ENCODE measurements at regions not wholly inside any gene's neighbourhood (a gene's known extent, or its start where the extent isn't known, plus 50 kb on each side); places are given as distances from the start of the nearest gene placed in this dataset.

DNA sequence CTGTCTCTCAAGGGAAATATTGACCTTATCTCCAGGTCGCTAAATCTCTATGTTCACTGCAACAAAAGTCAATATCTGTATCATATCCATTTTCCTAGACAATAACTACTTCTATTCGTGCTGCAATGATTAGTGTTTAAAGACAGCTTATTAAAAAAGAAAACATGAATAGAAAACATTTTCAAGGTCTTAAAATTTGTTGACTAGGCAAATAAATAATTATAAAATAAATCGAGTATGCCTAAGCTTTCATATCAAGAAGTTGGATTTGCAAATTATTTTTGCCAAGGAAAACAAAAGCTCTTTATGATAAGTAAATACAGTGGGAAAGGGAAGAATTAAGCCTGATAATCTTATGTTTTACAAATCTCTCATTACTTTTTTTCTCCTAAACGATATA, 428.5 kb downstream of the NUP35 start:
- TF ChIP-seq, protein P1, sequence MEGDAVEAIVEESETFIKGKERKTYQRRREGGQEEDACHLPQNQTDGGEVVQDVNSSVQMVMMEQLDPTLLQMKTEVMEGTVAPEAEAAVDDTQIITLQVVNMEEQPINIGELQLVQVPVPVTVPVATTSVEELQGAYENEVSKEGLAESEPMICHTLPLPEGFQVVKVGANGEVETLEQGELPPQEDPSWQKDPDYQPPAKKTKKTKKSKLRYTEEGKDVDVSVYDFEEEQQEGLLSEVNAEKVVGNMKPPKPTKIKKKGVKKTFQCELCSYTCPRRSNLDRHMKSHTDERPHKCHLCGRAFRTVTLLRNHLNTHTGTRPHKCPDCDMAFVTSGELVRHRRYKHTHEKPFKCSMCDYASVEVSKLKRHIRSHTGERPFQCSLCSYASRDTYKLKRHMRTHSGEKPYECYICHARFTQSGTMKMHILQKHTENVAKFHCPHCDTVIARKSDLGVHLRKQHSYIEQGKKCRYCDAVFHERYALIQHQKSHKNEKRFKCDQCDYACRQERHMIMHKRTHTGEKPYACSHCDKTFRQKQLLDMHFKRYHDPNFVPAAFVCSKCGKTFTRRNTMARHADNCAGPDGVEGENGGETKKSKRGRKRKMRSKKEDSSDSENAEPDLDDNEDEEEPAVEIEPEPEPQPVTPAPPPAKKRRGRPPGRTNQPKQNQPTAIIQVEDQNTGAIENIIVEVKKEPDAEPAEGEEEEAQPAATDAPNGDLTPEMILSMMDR (IDR thresholded peaks at IDR 0.05; ENCODE audit: insufficient read depth, low read length, poor library complexity, severe bottlenecking): no peak
- Histone ChIP-seq H3K36me3 (ENCODE audit: control insufficient read depth, insufficient read depth, low read length) (no peaks in the 10 kb centered on the region), H3K27me3 (replicated peaks; ENCODE audit: control insufficient read depth, insufficient read depth, low read length) (no peaks in the 10 kb centered on the region), H3K4me3 (replicated peaks; ENCODE audit: low read depth, low read length) (no peak overlapping the region)
- DNase-seq (ENCODE audit: extremely low read depth, insufficient read length): no peak

DNA sequence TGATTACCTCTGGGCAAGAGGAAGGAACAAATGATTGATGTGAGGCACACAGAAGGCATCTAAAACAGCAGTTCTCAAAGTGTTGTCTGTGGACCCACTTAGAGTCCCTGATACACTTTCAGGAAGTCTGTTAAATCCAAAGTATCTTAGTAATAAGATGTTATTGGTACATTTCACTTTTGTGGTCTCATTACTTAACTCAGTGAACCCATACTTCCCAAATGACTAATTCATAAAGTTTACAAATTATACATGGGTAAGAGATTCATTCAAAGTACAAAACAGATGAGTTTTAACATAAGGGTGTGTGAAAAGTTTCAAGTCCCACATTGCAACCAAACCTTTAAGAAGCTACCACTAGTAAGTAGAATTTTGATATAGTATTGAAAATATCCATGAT, 440.5 kb downstream of the NUP35 start:
- TF ChIP-seq, protein P1 (IDR thresholded peaks at IDR 0.05; ENCODE audit: insufficient read depth, low read length, poor library complexity, severe bottlenecking): no peak
- H3K4me3 ChIP-seq (replicated peaks; ENCODE audit: low read depth, low read length): no peak overlapping the region
- H3K36me3 ChIP-seq (ENCODE audit: control insufficient read depth, insufficient read depth, low read length): no peaks in the 10 kb centered on the region
- no peak for DNase-seq (ENCODE audit: extremely low read depth, insufficient read length)
- H3K27me3 ChIP-seq (replicated peaks; ENCODE audit: control insufficient read depth, insufficient read depth, low read length): no peaks in the 10 kb centered on the region

DNA sequence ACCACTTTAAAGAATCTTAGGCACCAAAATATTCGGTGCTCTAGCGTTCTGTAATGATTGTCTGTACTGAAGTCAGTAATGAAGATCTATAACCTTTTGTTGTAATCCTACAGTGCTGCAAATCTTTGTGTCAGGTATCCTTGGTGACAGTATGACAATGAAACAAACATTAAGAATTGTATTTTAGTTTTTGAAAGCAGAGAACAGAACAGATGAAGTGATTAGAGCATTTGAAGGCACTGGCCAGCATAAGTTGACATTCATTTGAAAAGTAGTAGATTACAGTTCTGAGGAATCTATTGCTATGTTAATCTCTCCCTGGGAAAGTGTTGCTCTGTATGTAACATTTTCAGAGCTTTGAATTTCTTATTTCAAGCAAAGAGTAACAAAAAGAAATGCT, 451.2 kb downstream of the NUP35 start:
- H3K27me3 ChIP-seq (replicated peaks; ENCODE audit: control insufficient read depth, insufficient read depth, low read length): no peaks in the 10 kb centered on the region
- no peaks in the 10 kb centered on the region for H3K36me3 ChIP-seq (ENCODE audit: control insufficient read depth, insufficient read depth, low read length)
- DNase-seq (ENCODE audit: extremely low read depth, insufficient read length): no peak
- TF ChIP-seq, protein P1 (IDR thresholded peaks at IDR 0.05; ENCODE audit: insufficient read depth, low read length, poor library complexity, severe bottlenecking): no peak
- no peak overlapping the region for H3K4me3 ChIP-seq (replicated peaks; ENCODE audit: low read depth, low read length)

DNA sequence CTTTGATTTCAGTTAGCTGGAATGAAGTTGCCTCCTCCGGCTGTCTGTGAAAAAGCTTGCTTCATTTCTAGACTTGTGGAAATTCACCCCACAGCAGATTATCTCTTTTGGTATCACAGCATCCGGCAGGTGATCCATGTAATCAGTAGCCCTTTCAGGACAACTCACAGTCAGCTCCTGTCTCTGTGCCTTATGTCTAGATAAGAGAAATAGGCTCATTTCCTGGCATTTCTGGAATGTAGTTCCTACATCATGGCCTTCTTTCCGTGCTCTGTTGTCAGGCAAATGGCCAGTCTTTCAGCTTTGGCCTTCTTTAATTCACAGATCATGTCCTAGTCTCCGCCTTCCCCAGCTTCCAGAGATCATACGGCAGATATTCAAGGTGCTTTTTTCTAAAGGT, 455.4 kb downstream of the NUP35 start:
- TF ChIP-seq, protein P1 (IDR thresholded peaks at IDR 0.05; ENCODE audit: insufficient read depth, low read length, poor library complexity, severe bottlenecking): no peak
- no peak for DNase-seq (ENCODE audit: extremely low read depth, insufficient read length)
- H3K4me3 ChIP-seq (replicated peaks; ENCODE audit: low read depth, low read length): no peak overlapping the region
- no peaks in the 10 kb centered on the region for H3K36me3 ChIP-seq (ENCODE audit: control insufficient read depth, insufficient read depth, low read length)
- no peaks in the 10 kb centered on the region for H3K27me3 ChIP-seq (replicated peaks; ENCODE audit: control insufficient read depth, insufficient read depth, low read length)

DNA sequence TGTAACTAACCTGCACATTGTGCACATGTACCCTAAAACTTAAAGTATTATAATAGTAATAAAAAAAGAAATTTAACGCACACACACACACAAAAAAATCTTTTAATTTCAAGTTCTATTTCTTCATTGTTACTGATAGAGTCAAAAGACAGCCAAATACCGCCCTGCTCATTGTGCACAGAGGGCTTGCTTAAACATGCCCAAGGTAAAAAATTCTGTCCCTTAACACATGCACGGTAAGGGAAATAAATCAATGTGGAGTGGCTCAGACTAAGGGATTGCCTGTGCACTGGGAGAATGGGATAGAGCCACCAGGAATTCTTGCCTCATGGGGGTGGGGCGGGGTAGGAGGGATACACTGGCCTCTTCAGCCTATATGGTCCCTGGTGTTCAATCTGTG, 468.0 kb downstream of the NUP35 start:
- DNase-seq (ENCODE audit: extremely low read depth, insufficient read length): no peak
- Histone ChIP-seq H3K36me3 (ENCODE audit: control insufficient read depth, insufficient read depth, low read length) (no peaks in the 10 kb centered on the region), H3K4me3 (replicated peaks; ENCODE audit: low read depth, low read length) (no peak overlapping the region), H3K27me3 (replicated peaks; ENCODE audit: control insufficient read depth, insufficient read depth, low read length) (no peaks in the 10 kb centered on the region)
- TF ChIP-seq, protein P1 (IDR thresholded peaks at IDR 0.05; ENCODE audit: insufficient read depth, low read length, poor library complexity, severe bottlenecking): no peak

DNA sequence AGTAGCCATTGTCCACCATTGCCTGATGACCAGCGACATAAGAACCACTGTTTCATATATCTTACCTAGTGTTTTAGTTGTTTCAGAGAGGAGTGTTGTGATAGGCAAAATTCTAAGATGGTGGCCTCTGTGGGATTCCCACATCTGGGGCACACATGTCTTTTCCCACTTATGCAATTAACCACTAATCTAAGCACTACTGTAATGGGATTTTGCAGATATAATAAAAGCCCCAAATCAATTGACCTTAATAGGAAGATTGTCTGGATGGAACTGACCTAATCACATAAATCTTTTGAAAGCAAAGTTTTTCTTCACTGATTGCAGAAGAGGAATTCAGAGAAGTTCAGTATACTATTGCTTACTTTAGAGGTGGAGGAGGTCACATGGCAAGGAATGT, 469.9 kb downstream of the NUP35 start:
- Histone ChIP-seq H3K36me3 (ENCODE audit: control insufficient read depth, insufficient read depth, low read length) (no peaks in the 10 kb centered on the region), H3K27me3 (replicated peaks; ENCODE audit: control insufficient read depth, insufficient read depth, low read length) (no peaks in the 10 kb centered on the region), H3K4me3 (replicated peaks; ENCODE audit: low read depth, low read length) (no peak overlapping the region)
- no peak for DNase-seq (ENCODE audit: extremely low read depth, insufficient read length)
- TF ChIP-seq, protein P1 (IDR thresholded peaks at IDR 0.05; ENCODE audit: insufficient read depth, low read length, poor library complexity, severe bottlenecking): no peak

All from GM06990 (cell line).